ENCODE measurements at regions not wholly inside any gene's neighbourhood (a gene's known extent, or its start where the extent isn't known, plus 50 kb on each side); places are given as distances from the start of the nearest gene placed in this dataset.
"Not testable (repeated sequence)": the region's sequence is repeated elsewhere in the genome, so short reads cannot be mapped to it uniquely, and the experiment has no call there.

DNA sequence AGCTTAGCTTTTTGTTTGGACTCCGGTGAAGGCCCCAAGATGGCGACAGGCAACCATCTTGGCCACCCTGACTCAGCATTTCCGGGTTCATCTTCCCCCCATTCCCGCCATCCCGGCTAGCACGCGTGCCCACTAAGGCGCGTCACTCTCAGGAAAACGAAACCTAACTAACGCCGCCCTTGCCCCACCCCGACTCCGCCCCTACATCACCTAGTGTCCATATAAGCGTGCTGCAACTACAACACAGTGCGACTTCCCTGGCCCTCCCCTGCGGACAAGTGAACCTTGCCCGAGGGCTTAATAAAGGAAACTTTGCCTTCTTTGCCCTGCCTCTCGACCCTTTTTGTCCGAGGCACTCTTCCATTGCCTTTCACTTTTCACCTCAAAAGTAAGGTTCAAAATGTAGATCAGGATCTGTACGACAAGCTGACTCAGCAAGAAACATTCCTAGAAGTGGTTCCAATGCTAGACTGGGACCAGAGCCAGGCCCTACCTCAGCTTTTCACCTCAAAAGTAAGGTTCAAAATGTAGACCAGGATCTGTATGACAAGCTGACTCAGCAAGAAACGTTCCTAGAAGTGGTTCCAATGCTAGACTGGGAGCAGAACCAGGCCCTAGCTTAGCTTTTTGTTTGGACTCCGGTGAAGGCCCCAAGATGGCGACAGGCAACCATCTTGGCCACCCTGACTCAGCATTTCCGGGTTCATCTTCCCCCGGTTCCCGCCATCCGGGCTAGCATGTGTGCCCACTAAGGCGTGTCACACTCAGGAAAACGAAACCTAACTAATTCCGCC is 51.9 kb upstream of the TMEM97 start:
- TF ChIP-seq RAD21 (IDR thresholded peaks at IDR 0.05; ENCODE audit: low read length); RFX5 (IDR thresholded peaks at IDR 0.05; ENCODE audit: low read depth, low read length); POLR2A (IDR thresholded peaks at IDR 0.05; ENCODE audit: low read depth, low read length); MXI1 (IDR thresholded peaks at IDR 0.05; ENCODE audit: borderline replicate concordance, low read depth, low read length); CEBPB (IDR thresholded peaks at IDR 0.05; ENCODE audit: low read depth, low read length); FOS (IDR thresholded peaks at IDR 0.05; ENCODE audit: low read depth, low read length); SMC3 (IDR thresholded peaks at IDR 0.05; ENCODE audit: low read depth, low read length); CHD1 (IDR thresholded peaks at IDR 0.05; ENCODE audit: low read depth, low read length); RCOR1 (IDR thresholded peaks at IDR 0.05; ENCODE audit: insufficient replicate concordance, low read length); BHLHE40 (IDR thresholded peaks at IDR 0.05; ENCODE audit: low read depth, low read length): not testable (repeated sequence)
- TF ChIP-seq, protein P1, sequence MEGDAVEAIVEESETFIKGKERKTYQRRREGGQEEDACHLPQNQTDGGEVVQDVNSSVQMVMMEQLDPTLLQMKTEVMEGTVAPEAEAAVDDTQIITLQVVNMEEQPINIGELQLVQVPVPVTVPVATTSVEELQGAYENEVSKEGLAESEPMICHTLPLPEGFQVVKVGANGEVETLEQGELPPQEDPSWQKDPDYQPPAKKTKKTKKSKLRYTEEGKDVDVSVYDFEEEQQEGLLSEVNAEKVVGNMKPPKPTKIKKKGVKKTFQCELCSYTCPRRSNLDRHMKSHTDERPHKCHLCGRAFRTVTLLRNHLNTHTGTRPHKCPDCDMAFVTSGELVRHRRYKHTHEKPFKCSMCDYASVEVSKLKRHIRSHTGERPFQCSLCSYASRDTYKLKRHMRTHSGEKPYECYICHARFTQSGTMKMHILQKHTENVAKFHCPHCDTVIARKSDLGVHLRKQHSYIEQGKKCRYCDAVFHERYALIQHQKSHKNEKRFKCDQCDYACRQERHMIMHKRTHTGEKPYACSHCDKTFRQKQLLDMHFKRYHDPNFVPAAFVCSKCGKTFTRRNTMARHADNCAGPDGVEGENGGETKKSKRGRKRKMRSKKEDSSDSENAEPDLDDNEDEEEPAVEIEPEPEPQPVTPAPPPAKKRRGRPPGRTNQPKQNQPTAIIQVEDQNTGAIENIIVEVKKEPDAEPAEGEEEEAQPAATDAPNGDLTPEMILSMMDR (conservative IDR thresholded peaks at IDR 0.05; ENCODE audit: low read depth, low read length): not testable (repeated sequence)
- peak; percentile 81 for TF ChIP-seq MAFK (IDR thresholded peaks at IDR 0.05; ENCODE audit: low read depth, low read length)
- TF ChIP-seq, protein P2, sequence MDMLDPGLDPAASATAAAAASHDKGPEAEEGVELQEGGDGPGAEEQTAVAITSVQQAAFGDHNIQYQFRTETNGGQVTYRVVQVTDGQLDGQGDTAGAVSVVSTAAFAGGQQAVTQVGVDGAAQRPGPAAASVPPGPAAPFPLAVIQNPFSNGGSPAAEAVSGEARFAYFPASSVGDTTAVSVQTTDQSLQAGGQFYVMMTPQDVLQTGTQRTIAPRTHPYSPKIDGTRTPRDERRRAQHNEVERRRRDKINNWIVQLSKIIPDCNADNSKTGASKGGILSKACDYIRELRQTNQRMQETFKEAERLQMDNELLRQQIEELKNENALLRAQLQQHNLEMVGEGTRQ (IDR thresholded peaks at IDR 0.05; ENCODE audit: low read depth, low read length): not testable (repeated sequence)
